GM19351 (cell line): ENCODE measurements at regions not wholly inside any gene's neighbourhood (a gene's known extent, or its start where the extent isn't known, plus 50 kb on each side); places are given as distances from the start of the nearest gene placed in this dataset.
"Not testable (repeated sequence)": the region's sequence is repeated elsewhere in the genome, so short reads cannot be mapped to it uniquely, and the experiment has no call there.

Source experiments
- ATAC-seq: cut with Tn5 transposase; IDR thresholded peaks from one replicate; pipeline ENCODE4 v1.9.1; 2021; ENCODE audit warnings: mild to moderate bottlenecking, moderate library complexity; ENCODE audit not compliant: unreplicated experiment

DNA sequence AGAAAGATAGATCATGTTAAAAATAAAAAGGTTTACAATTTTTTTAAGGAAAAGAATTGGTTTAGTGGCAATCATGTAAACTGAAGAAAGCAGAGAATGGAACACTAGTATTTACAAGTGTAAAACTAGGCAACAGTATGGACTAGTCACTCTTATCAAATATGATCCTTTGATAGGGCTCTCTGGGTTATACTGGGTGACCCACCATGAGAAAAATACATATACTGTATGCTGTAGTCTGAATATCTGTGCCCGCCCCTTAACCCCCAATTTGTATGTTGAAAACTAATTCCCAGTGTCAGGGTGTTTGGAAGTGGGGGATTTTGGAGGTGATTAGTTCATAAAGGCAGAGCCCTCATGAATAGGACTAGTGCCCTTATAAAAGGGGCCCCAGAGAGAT, 236.8 kb upstream of the TARS1 start:
- ATAC-seq = no peak

- no peak for ATAC-seq
Observed at GRCh38 chr5:33205079-33205478, 235.7 kb upstream of the TARS1 start.

DNA sequence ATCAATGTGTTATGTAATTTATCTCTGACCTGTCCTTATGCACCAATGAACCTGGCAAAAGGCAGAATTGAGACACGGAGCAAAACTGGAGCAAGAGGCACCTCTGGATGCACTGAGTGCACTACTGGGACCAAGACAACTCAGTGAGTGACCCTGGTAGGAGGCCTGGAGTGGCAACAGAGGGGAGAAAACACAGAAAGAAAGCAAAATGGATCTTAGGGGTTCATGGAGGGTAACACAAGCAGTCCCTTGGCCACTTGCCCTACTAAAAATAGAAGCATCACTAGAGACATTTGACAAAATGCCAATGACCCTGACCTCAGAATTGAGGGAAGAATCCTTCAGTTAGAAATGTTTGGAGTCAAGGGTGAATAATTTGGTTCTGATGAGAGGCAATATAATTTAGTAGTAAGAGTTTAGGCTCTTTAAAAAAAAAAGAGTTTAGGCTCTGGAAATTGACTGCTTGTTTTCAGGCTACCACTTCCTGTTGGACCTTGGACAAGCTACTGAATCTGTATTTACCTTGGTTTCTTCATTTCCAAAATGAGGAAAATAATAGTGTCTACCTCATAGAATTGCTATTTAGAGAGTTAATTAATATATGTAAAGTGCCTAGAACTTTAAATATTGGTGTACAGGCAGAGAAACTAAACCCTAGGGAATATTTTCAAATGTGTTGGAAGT, 234.9 kb upstream of the TARS1 start:
- no peak for ATAC-seq

- ATAC-seq = no peak
Observed at GRCh38 chr5:33206962-33207506, 233.7 kb upstream of the TARS1 start.

DNA sequence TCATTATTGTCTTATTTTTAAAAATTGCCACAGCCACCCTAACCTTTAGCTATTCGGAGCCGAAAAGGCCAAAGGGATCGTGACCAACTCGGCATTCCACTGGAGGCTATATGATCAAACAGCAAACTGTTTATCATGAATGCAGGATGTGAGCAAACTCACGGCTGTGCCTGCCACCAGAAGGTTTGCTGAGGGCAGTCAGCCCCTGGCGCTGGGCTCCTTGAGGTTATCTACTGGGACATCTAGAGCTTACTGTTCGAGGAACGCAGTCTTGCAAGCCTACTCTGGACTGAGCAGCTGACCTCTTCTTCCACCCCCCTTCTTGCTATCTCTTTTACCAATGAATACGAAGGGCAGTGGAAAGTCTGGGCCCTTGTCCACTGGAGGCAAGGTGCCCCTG, 231.5 kb upstream of the TARS1 start:
- no peak for ATAC-seq

- not testable (repeated sequence) for ATAC-seq
Observed at GRCh38 chr5:33210221-33210620, 230.5 kb upstream of the TARS1 start.

GRCh38 chr5:33210978-33211377, 229.8 kb upstream of the TARS1 start:
- no peak for ATAC-seq

DNA sequence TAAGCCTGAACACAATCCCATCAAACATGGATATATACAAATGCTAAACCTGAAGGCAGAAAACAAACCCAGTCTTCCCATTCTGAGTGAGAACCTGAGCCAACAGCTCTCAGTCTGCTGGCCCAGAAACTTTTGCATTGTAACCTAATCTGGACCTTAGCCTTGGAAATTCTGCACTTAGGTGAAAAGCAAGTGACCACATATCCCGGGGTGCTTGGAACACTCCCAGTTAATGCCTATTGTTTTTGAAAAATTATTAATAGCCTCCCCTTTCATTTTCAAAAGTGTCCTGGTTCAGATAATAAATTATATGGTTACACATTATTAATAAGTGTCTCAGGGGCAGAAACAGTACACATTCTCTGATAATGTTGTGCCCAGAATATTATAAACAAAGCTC, 228.3 kb upstream of the TARS1 start:
- no peak for ATAC-seq

DNA sequence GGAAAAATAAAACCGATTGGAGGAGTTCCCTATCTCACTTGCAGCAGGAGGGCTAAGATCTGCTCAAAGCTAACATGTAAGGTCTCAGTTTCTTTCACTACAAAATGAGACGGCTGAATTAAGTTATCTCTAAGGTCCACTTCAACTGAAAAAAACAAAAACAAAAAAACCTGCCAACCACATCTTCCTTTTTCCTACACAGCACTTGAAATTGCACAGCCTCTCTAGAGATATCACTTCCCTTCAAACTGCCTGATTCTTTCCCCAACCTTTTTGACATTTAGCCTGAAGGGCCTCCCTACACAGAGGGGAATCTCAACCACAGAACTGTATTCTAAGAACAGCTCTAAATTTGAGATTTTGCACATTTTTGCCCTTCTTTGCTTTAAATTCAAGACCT, 227.9 kb upstream of the TARS1 start:
- no peak for ATAC-seq

GRCh38 chr5:33223563-33224284, 217.0 kb upstream of the TARS1 start:
- no peak for ATAC-seq

- ATAC-seq = no peak
Observed at GRCh38 chr5:33224285-33224961, 216.3 kb upstream of the TARS1 start.

DNA sequence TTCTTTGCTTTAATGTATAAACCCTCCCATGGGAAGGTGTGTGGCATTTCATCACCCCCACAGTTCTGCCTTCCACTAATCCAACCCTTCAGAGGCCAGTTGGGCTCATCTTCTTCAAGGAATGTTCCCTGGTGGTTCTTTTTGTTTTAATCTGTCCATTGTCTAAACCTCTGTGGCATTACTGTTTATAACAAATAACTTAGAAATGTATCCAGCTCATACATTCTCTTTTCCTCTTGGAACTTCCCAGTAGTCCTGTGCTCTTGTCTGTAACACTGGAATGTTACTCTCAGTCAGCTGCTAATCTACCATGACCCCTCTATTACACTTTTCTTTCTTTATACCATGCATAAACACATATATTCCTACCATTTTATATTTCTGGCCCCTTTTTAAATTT, 213.5 kb upstream of the TARS1 start:
- ATAC-seq = no peak

DNA sequence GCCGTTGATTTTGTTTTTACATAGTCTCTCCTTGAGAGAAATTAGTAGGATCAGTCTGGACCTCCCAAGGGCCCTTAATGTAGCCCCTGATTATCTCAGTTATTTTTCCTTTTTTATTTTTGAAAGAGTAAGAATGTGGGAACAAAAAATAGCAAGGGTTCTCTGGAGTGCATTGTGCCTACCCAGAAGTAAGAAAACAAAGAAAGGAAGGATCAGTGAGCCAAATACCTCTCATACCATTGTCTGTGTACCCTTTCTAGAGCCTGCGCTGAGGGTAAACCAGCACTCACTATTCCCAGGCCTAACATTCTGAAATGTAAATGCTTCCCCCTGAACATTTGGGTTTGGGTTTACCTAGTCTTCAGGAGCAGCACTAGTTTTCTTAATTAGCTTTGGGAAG, 213.0 kb upstream of the TARS1 start:
- ATAC-seq = no peak

DNA sequence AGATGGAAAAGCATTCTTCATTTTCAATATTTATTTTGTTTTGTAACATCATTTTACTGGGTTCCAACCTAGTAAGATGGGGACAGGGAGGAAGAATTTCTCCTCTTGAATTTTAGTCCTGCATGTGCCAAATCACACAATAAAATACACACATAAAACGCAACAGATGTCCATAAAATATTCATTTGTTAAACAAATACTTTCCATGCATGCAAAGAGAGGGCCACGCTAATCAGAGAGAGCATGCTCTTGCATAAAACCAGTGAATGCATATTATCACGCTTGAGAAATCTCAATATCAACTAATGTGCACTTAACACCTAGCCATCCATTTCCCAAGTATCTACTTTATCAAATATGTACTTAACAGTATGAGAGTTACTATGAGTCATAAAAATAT, 212.6 kb upstream of the TARS1 start:
- no peak for ATAC-seq

- ATAC-seq = no peak
Observed at GRCh38 chr5:33229216-33229615, 211.5 kb upstream of the TARS1 start.

DNA sequence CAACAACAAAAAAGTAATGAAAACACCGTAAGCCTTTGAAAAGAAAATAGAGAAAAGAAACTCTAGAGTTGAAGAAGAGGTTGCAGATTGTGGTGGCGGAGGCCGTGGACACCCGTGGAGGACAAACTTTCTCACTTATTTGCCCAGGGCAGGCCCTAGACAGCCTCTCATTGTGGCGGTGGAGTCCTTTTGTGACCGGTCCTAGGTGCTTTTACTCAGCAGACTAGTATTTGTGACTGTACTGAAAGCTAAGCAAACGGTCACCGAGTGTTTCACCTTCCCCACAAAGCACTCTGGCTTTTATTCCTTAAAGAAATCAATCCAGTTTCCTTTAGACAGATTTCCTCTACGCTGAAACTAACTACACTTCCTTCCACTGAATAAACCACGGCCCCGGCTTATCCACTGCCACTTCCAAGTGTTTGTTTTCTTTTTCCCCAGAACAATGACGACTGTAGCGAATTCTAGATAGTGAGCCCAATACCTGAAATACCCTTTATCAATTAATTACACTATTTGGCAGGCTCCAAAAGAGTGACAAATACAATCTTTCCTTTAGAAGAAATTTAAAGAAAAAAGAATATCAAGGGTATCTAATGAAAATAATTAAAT, 210.2 kb upstream of the TARS1 start:
- ATAC-seq = no peak

GRCh38 chr5:33231214-33231710, 209.5 kb upstream of the TARS1 start:
- ATAC-seq = no peak

DNA sequence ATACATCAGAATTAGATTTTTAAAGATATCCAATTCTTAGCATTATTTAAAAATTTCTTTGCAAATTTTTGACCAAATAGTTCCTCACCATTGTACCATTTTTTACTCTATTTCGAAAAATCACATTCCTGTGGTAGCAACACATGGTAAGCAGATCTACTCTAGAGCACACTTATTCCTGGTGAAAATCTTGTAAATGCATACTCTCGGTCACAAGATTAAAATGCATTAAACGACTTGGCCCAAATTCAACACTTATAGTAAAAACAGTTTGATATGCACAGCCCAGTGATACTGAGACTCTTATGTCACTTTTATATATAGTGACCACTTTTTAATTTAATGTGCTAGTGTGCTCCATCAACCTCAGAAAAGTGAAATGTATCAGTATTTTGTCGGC, 208.8 kb upstream of the TARS1 start:
- ATAC-seq = no peak

DNA sequence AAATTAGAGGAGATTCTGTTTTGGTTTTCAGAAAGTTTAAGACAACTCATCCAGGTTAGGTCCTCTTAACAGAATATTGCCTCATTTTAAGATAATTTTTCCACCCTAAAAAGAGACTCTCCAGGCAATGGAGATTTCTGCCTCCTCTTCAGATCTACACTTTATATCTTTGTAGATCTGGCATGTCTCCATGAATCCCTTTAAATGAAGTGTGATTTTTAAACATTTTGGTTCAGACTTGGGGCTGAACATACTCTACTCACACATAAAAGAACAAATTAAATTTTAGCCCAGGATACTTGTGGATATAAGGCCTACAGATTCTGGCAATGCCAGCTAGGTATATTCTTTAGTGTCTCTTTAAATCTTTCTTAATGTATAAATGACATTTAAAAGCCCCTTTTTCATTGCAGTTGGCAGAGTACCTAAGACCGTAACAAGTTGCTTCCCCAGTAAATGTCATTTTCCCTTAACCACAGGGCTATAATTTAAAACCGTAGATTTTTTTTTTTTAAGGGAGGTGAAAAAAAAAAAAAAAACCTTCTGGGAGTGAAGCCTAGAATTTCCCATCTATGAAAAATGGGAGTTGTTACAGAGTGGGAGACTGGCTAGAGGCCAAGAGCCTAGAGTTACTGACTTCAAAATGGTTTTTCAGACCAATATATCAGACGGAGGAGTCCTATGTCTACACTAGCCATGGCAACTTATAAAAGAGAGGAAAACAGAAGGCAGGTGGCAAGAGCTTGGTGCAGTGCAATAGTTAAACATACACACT, 207.8 kb upstream of the TARS1 start:
- ATAC-seq = no peak

GRCh38 chr5:33235304-33235703, 205.5 kb upstream of the TARS1 start:
- no peak for ATAC-seq

- ATAC-seq = peak; percentile 74
Observed at GRCh38 chr5:33235824-33236223, 204.9 kb upstream of the TARS1 start.
